NCI-H2029 treated with DMSO at 0.1 percent for 48 hours (cell line): ENCODE measurements at regions not wholly inside any gene's neighbourhood (a gene's known extent, or its start where the extent isn't known, plus 50 kb on each side); places are given as distances from the start of the nearest gene placed in this dataset.

Experiments
- DNase-seq: peaks from one replicate; lab custom pipeline; 2025; lab: John Stamatoyannopoulos, UW

- no peak for DNase-seq
These were observed 1218.7 kb downstream of the EFNB2 start for GRCh38 chr13:105316731-105317130.

GRCh38 chr13:105312906-105313305, 1222.6 kb downstream of the EFNB2 start:
- DNase-seq = no peak

GRCh38 chr13:105311094-105311493, 1224.4 kb downstream of the EFNB2 start:
- no peak for DNase-seq

- no peak for DNase-seq
These were observed 1227.7 kb downstream of the EFNB2 start for GRCh38 chr13:105307776-105308175.

GRCh38 chr13:105297839-105298238, 1237.6 kb downstream of the EFNB2 start:
- DNase-seq = no peak

GRCh38 chr13:105291987-105292386, 1243.5 kb downstream of the EFNB2 start:
- no peak for DNase-seq

- DNase-seq = no peak
These were observed 1244.9 kb downstream of the EFNB2 start for GRCh38 chr13:105290596-105290995.

- no peak for DNase-seq
These were observed 1249.9 kb downstream of the EFNB2 start for GRCh38 chr13:105285526-105285925.

GRCh38 chr13:105282406-105283285, 1252.8 kb downstream of the EFNB2 start:
- DNase-seq = no peak

- no peak for DNase-seq
These were observed 1256.5 kb downstream of the EFNB2 start for GRCh38 chr13:105278943-105279381.

- DNase-seq = no peak
These were observed 1258.9 kb downstream of the EFNB2 start for GRCh38 chr13:105276571-105276970.

- no peak for DNase-seq
These were observed 1261.7 kb downstream of the EFNB2 start for GRCh38 chr13:105273665-105274222.

- DNase-seq = no peak
These were observed 1262.5 kb downstream of the EFNB2 start for GRCh38 chr13:105272660-105273631.

GRCh38 chr13:105266615-105267014, 1268.8 kb downstream of the EFNB2 start:
- DNase-seq = no peak

- no peak for DNase-seq
These were observed 1272.9 kb downstream of the EFNB2 start for GRCh38 chr13:105262579-105262978.

- no peak for DNase-seq
These were observed 1276.0 kb downstream of the EFNB2 start for GRCh38 chr13:105259426-105259825.

GRCh38 chr13:105255472-105255871, 1280.0 kb downstream of the EFNB2 start:
- no peak for DNase-seq

- DNase-seq = no peak
These were observed 1284.2 kb downstream of the EFNB2 start for GRCh38 chr13:105251293-105251692.

GRCh38 chr13:105247830-105248229, 1287.6 kb downstream of the EFNB2 start:
- no peak for DNase-seq

- no peak for DNase-seq
These were observed 1295.1 kb downstream of the EFNB2 start for GRCh38 chr13:105240371-105240770.

- no peak for DNase-seq
These were observed 1303.0 kb downstream of the EFNB2 start for GRCh38 chr13:105232439-105232838.

GRCh38 chr13:105232006-105232405, 1303.5 kb downstream of the EFNB2 start:
- DNase-seq = no peak
